Liver (tissue), 8 donors: ENCODE measurements at regions not wholly inside any gene's neighbourhood (a gene's known extent, or its start where the extent isn't known, plus 50 kb on each side); places are given as distances from the start of the nearest gene placed in this dataset.

Source experiments
- DNase-seq: peaks from one replicate; pipeline ENCODE4 v3.0.0-alpha.2; 2017; ENCODE audit warnings: low spot score
- H3K27ac ChIP-seq, 2 donors: one replicate each; pipeline ENCODE4 v1.7.0; 2013; ENCODE audit warnings: inconsistent platforms in 2 of 2, low read length in 2 of 2, control low read depth in 1 of 2, low read depth in 1 of 2, mild to moderate bottlenecking in 1 of 2
- H3K27me3 ChIP-seq, 4 donors: one replicate each; pipeline versions ENCODE4 v1.6.1 to v1.7.0; 2013; ENCODE audit warnings: low read length in 3 of 4, inconsistent platforms in 1 of 4, mild to moderate bottlenecking in 1 of 4, moderate library complexity in 1 of 4; ENCODE audit not compliant: control insufficient read depth in 4 of 4, insufficient read depth in 4 of 4
- H3K36me3 ChIP-seq, 4 donors: one replicate each; pipeline versions ENCODE4 v1.6.1 to v1.7.0; 2013; ENCODE audit warnings: low read length in 3 of 4, mild to moderate bottlenecking in 3 of 4, low read depth in 1 of 4, moderate library complexity in 1 of 4; ENCODE audit not compliant: control insufficient read depth in 4 of 4, insufficient read depth in 3 of 4
- H3K4me1 ChIP-seq, 4 donors: one replicate each; pipeline versions ENCODE4 v1.6.1 to v1.7.0; 2013; ENCODE audit warnings: low read length in 3 of 4, mild to moderate bottlenecking in 3 of 4, moderate library complexity in 1 of 4; ENCODE audit not compliant: control insufficient read depth in 4 of 4, insufficient read depth in 4 of 4
- H3K4me3 ChIP-seq, 3 donors: one replicate each; pipeline versions ENCODE4 v1.6.1 to v1.7.0; 2013; ENCODE audit warnings: low read length in 3 of 3, control low read depth in 1 of 3, low read depth in 1 of 3, mild to moderate bottlenecking in 1 of 3
- H3K9ac ChIP-seq, 2 donors: one replicate each; pipeline ENCODE4 v1.7.0; 2013; ENCODE audit warnings: low read length in 2 of 2, mild to moderate bottlenecking in 2 of 2, moderate library complexity in 2 of 2, control low read depth in 1 of 2, low read depth in 1 of 2
- H3K9me3 ChIP-seq, 4 donors: one replicate each; pipeline versions ENCODE4 v1.6.1 to v1.7.0; 2013; ENCODE audit warnings: low read length in 3 of 4; ENCODE audit not compliant: control insufficient read depth in 4 of 4
- ATF3 ChIP-seq: IDR thresholded peaks from 2 replicates; pipeline ENCODE4 v1.6.1; 2016; ENCODE audit warnings: antibody characterized with exemption
- CTCF ChIP-seq: fragments of 150-350 bp; IDR thresholded peaks from 2 replicates; pipeline ENCODE4 v1.5.1; 2017; ENCODE audit warnings: improper control_type of control experiment, low read depth, low read length; ENCODE audit not compliant: missing input control
- EGR1 ChIP-seq, 2 donors: IDR thresholded peaks; 2 replicates each; pipeline ENCODE4 v1.6.1; 2016 to 2018; ENCODE audit warnings: antibody characterized with exemption in 2 of 2, low read depth in 2 of 2
- FOXA1 ChIP-seq: IDR thresholded peaks from 2 replicates; pipeline ENCODE4 v1.6.1; 2016; ENCODE audit warnings: antibody characterized with exemption
- GABPA ChIP-seq, 2 donors: IDR thresholded peaks in 1 of 2; conservative IDR thresholded peaks in 1 of 2; 2 replicates each; pipeline ENCODE4 v1.6.1; 2016; ENCODE audit warnings: antibody characterized with exemption in 2 of 2, mild to moderate bottlenecking in 1 of 2, moderate library complexity in 1 of 2
- HNF4A ChIP-seq, 2 donors: conservative IDR thresholded peaks; 2 replicates each; pipeline ENCODE4 v1.6.1; 2016; ENCODE audit warnings: antibody characterized with exemption in 2 of 2, mild to moderate bottlenecking in 2 of 2
- MAX ChIP-seq: IDR thresholded peaks from 2 replicates; pipeline ENCODE4 v1.6.1; 2016; ENCODE audit warnings: antibody characterized with exemption
- RAD21 ChIP-seq, 2 donors: IDR thresholded peaks; 2 replicates each; pipeline ENCODE4 v1.6.1; 2016; ENCODE audit warnings: antibody characterized with exemption in 2 of 2, mild to moderate bottlenecking in 2 of 2
- REST ChIP-seq: IDR thresholded peaks from 2 replicates; pipeline ENCODE4 v1.6.1; 2016; ENCODE audit warnings: antibody characterized with exemption, mild to moderate bottlenecking
- RXRA ChIP-seq, 2 donors: IDR thresholded peaks; 2 replicates each; pipeline ENCODE4 v1.6.1; 2017 to 2018; ENCODE audit warnings: antibody characterized with exemption in 2 of 2, mild to moderate bottlenecking in 1 of 2
- SP1 ChIP-seq: IDR thresholded peaks from 2 replicates; pipeline ENCODE4 v1.6.1; 2018; ENCODE audit warnings: antibody characterized with exemption, mild to moderate bottlenecking
- TAF1 ChIP-seq: conservative IDR thresholded peaks from 2 replicates; pipeline ENCODE4 v1.6.1; 2016; ENCODE audit warnings: antibody characterized with exemption, mild to moderate bottlenecking
- YY1 ChIP-seq: IDR thresholded peaks from 2 replicates; pipeline ENCODE4 v1.6.1; 2016; ENCODE audit warnings: antibody characterized with exemption, mild to moderate bottlenecking
- ZBTB33 ChIP-seq: IDR thresholded peaks from 2 replicates; pipeline ENCODE4 v1.6.1; 2016; ENCODE audit warnings: antibody characterized with exemption
- WGBS: extraction: QIAGEN DNeasy Blood & Tissue Kit; methylation state at CpG from one replicate; pipeline ENCODE4 v1.1.7; 2013; 5-methylcytosine and 5-hydroxymethylcytosine counted together
- donor health status: healthy.
- donor health status: healthy.
- donor health status: healthy.
- donor health status: healthy.
- donor health status: healthy.

GRCh38 chr2:5328826-5329225 lies 363.4 kb upstream of the SOX11 start:
- no peak for DNase-seq
- no peaks in the 10 kb centered on the region for H3K27me3 ChIP-seq
- H3K9me3 ChIP-seq, result no peaks in the 10 kb centered on the region
- no peak overlapping the region for H3K9ac ChIP-seq
- H3K36me3 ChIP-seq, result no peaks in the 10 kb centered on the region
- no peaks in the 10 kb centered on the region for H3K4me1 ChIP-seq
- TF ChIP-seq YY1 (no peak), ATF3 (no peak), FOXA1 (no peak), REST (no peak), TAF1 (no peak), EGR1 (IDR thresholded peaks at IDR 0.05; ENCODE audit: low read depth in 2 of 2) (no peak), CTCF (no peak), RAD21 (IDR thresholded peaks at IDR 0.05) (no peak), HNF4A (conservative IDR thresholded peaks at IDR 0.05) (no peak)
- H3K4me3 ChIP-seq, result no peak overlapping the region
- WGBS, result 62% methylated on average over 5 of the region's 5 CpGs
- H3K27ac ChIP-seq, result no peak overlapping the region

GRCh38 chr2:5329763-5330162 lies 362.4 kb upstream of the SOX11 start:
- H3K4me3 ChIP-seq, result no peak overlapping the region
- H3K36me3 ChIP-seq, result no peaks in the 10 kb centered on the region
- no peak for DNase-seq
- no peaks in the 10 kb centered on the region for H3K27me3 ChIP-seq
- no peak overlapping the region for H3K27ac ChIP-seq
- no peak overlapping the region for H3K9ac ChIP-seq
- WGBS, result 60% methylated on average over 3 of the region's 3 CpGs
- no peak for TF ChIP-seq MAX
- no peak for TF ChIP-seq ZBTB33
- TF ChIP-seq GABPA (IDR thresholded peaks at IDR 0.05 in 1 of 2, conservative IDR thresholded peaks at IDR 0.05 in 1 of 2), result no peak
- no peak for TF ChIP-seq SP1
- TF ChIP-seq RXRA (IDR thresholded peaks at IDR 0.05), result no peak
- no peak for TF ChIP-seq HNF4A (conservative IDR thresholded peaks at IDR 0.05)
- no peak for TF ChIP-seq FOXA1
- TF ChIP-seq CTCF, result no peak
- no peaks in the 10 kb centered on the region for H3K4me1 ChIP-seq
- H3K9me3 ChIP-seq, result no peaks in the 10 kb centered on the region
